ENCODE measurements at regions not wholly inside any gene's neighbourhood (a gene's known extent, or its start where the extent isn't known, plus 50 kb on each side); places are given as distances from the start of the nearest gene placed in this dataset.
"Not testable (repeated sequence)": the region's sequence is repeated elsewhere in the genome, so short reads cannot be mapped to it uniquely, and the experiment has no call there.

- DNase-seq = no peak
These were observed 219.3 kb upstream of the GRIN3A start for GRCh38 chr9:101957705-101958104.

- no peak for DNase-seq
These were observed 213.2 kb upstream of the GRIN3A start for GRCh38 chr9:101951598-101951997.

GRCh38 chr9:101931756-101932155 lies 193.3 kb upstream of the GRIN3A start:
- DNase-seq = no peak

GRCh38 chr9:101930783-101931182 lies 192.3 kb upstream of the GRIN3A start:
- DNase-seq = no peak

GRCh38 chr9:101925498-101925897 lies 187.1 kb upstream of the GRIN3A start:
- DNase-seq = no peak

- DNase-seq = no peak
These were observed 185.0 kb upstream of the GRIN3A start for GRCh38 chr9:101923451-101923850.

- DNase-seq = not testable (repeated sequence)
These were observed 178.5 kb upstream of the GRIN3A start for GRCh38 chr9:101916948-101917347.

- no peak for DNase-seq
These were observed 177.0 kb upstream of the GRIN3A start for GRCh38 chr9:101915482-101915881.

- DNase-seq = no peak
These were observed 174.3 kb upstream of the GRIN3A start for GRCh38 chr9:101912698-101913097.

GRCh38 chr9:101907466-101907865 lies 169.0 kb upstream of the GRIN3A start:
- DNase-seq = no peak

- no peak for DNase-seq
These were observed 166.4 kb upstream of the GRIN3A start for GRCh38 chr9:101904845-101905244.

- no peak for DNase-seq
These were observed 163.6 kb upstream of the GRIN3A start for GRCh38 chr9:101902051-101902450.

- no peak for DNase-seq
These were observed 158.7 kb upstream of the GRIN3A start for GRCh38 chr9:101897196-101897595.

- DNase-seq = no peak
These were observed 155.5 kb upstream of the GRIN3A start for GRCh38 chr9:101893661-101894646.

GRCh38 chr9:101881508-101881907 lies 143.1 kb upstream of the GRIN3A start:
- no peak for DNase-seq

GRCh38 chr9:101880846-101881245 lies 142.4 kb upstream of the GRIN3A start:
- no peak for DNase-seq

- no peak for DNase-seq
These were observed 140.3 kb upstream of the GRIN3A start for GRCh38 chr9:101878734-101879133.

- no peak for DNase-seq
These were observed 139.0 kb upstream of the GRIN3A start for GRCh38 chr9:101877439-101877838.

GRCh38 chr9:101861472-101861871 lies 123.0 kb upstream of the GRIN3A start:
- no peak for DNase-seq

GRCh38 chr9:101860920-101861319 lies 122.5 kb upstream of the GRIN3A start:
- no peak for DNase-seq

- DNase-seq = no peak
These were observed 121.2 kb upstream of the GRIN3A start for GRCh38 chr9:101859620-101860019.

GRCh38 chr9:101858026-101858425 lies 119.6 kb upstream of the GRIN3A start:
- no peak for DNase-seq

- DNase-seq = no peak
These were observed 110.8 kb upstream of the GRIN3A start for GRCh38 chr9:101849102-101849707.

GRCh38 chr9:101848485-101848919 lies 110.1 kb upstream of the GRIN3A start:
- no peak for DNase-seq
